ENCODE measurements at regions not wholly inside any gene's neighbourhood (a gene's known extent, or its start where the extent isn't known, plus 50 kb on each side); places are given as distances from the start of the nearest gene placed in this dataset.

GRCh38 chr3:27553886-27554540 is 69.8 kb upstream of the SLC4A7 start:
- TF ChIP-seq CTCF (IDR thresholded peaks at IDR 0.05) (no peak), POLR2A (IDR thresholded peaks at IDR 0.05) (no peak)

Measured in heart left ventricle (tissue), 13 donors.